Eye (tissue), 1 donor: ENCODE measurements at regions not wholly inside any gene's neighbourhood (a gene's known extent, or its start where the extent isn't known, plus 50 kb on each side); places are given as distances from the start of the nearest gene placed in this dataset.
"Not testable (repeated sequence)": the region's sequence is repeated elsewhere in the genome, so short reads cannot be mapped to it uniquely, and the experiment has no call there.

Experiments
- DNase-seq: peaks from one replicate; pipeline ENCODE4 v3.0.0-alpha.2; 2015

GRCh38 chr13:37986811-37987210, 117.2 kb upstream of the TRPC4 start:
- DNase-seq = no peak

DNA sequence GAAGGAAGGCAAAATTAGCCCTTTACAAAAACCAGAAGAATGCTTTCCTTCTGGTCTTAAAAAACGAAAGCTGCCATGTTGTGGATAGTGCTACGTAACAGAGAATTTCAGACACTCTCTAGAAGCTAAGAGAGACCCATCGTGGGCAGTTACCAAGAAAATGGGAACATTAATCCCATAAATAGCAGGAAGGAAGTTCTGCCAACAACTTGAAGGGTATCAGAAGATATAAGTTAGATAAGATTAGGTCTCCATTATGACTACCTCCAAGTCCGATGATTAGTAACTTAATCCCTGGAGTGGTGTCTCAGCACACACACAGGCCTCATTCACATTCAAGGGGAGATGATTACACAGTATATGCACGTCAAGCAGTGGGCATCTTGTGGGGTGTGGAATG, 115.7 kb upstream of the TRPC4 start:
- DNase-seq = no peak

- DNase-seq = no peak
Measured at GRCh38 chr13:37984357-37984756, 114.8 kb upstream of the TRPC4 start.

DNA sequence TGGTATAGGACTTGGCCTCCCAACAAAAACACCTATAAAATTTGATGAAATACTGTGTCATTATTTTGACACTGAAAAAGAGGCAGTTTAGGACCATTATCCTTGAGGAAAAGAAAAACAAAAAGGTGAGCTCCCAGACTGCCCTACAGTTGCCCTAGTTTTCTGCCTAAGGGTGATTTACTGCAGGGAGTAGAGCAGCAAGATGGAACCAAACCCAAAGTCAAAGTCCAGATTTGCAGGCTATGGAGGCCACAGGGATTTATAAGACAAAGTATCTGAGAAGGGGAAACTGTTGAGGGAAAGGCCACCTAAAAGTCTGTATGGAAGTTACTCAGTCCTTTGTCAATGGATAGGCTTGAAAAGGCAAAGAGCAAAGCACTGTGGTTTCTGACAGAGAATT, 112.4 kb upstream of the TRPC4 start:
- DNase-seq = no peak

DNA sequence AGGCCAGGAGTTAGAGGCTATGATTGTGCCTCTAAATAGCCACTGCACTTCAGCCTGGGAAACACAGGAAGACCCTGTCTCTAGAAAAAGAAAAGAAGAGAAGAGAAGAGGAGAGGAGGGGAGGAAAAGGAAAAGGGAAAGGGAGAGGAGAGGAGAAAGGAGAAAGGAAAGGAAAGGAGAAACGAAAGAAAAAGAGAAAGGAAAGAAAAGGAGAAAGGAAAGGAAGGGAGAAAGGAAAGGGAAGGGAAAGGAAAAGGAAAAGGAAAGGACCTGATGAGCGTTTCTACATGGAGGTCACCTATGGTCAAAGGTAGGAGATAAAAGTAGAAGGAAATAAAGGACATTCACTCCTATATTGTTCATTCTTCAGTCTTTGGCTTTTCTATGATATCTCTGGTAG, 109.1 kb upstream of the TRPC4 start:
- DNase-seq = no peak

- no peak for DNase-seq
Measured at GRCh38 chr13:37968555-37968954, 99.0 kb upstream of the TRPC4 start.

DNA sequence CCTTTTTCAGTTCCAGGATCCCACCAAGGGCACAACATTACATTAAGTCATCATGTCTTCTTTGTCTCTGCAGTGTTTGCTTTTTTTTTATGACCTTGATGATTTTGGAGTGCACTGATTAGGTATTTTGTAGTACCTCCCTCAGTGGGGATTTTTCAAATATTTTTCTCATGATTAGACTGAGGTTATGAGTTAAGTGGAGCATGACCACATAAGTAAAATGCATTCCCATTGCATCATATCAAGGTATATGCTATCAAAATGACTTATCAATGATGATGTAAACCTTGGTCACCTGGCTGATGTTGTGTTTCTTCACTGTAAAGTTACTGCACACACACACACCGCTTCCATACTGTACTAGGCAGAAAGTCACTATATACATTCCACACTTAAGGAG, 96.7 kb upstream of the TRPC4 start:
- no peak for DNase-seq

- no peak for DNase-seq
Measured at GRCh38 chr13:37960427-37960826, 90.9 kb upstream of the TRPC4 start.

DNA sequence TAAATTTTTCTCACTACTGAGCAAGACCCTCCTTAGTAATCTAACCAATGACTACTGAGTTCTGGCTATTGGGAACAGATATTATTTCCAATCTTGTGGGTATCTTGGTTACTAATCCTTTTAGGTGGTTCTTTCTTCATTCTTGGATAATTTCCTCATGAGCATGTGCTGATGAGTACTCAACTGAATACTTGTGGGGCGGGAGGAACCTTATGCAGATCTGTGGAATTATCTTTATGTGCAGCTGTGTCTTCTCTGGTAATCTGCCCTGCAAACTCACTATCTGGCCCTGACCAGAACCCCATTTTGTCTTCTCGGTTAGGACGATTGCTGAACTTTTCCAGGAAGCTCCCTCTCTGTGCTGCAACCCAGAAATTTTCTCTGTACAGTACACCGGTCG, 89.7 kb upstream of the TRPC4 start:
- no peak for DNase-seq

- no peak for DNase-seq
Measured at GRCh38 chr13:37956536-37956935, 87.0 kb upstream of the TRPC4 start.

DNA sequence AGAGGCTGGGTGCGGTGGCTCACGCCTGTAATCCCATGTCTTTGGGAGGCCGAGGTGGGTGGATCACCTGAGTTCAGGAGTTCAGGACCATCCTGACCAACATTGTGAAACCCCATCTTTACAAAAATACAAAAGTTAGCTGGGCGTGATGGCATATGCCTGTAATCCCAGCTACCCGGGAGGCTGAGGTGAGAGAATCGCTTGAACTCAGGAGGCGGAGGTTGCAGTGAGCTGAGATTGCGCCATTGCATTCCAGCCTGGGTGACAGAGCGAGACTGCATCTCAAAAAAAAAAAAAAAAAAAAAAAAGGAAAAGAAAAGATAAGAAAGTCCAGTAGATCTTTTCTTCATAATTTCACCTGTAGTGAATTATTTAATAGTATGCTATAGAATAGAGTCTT, 85.0 kb upstream of the TRPC4 start:
- not testable (repeated sequence) for DNase-seq

DNA sequence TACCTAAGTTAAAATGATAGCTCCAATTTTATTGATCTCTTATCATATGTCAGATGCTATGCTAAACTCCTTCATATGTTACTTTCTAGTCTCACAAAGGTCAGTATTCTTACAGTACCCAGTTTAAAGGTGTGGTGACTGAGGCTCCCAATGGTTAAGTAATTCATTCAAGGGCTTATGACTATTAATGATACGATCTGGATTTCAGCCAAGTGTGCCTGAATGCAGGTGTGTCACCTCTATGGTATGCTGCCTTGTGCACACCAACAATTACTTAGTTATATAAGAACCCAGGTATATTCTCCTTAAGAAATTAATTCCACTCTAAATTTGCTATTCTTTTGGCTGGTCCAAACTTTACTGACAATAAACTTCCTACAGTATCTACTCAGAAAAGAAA, 84.6 kb upstream of the TRPC4 start:
- no peak for DNase-seq

GRCh38 chr13:37953696-37954095, 84.1 kb upstream of the TRPC4 start:
- no peak for DNase-seq

DNA sequence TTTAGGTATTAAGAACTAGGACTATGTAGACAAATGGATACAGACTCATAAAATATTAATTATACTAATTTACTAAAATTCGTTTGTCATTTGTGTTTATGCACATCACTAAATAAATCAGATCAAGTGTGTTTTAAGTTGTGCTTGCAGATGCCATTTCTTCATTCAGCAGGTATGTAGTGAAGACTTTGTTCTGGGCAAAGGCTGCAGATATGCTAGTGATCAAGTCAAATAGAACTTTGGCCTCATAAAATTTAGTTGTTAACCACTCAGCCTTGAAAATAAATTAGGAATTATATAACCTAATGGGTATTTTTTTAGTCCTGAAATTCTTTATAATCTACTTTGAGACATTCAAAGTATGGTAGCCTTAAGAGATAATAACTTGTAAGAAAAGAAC, 80.4 kb upstream of the TRPC4 start:
- no peak for DNase-seq

DNA sequence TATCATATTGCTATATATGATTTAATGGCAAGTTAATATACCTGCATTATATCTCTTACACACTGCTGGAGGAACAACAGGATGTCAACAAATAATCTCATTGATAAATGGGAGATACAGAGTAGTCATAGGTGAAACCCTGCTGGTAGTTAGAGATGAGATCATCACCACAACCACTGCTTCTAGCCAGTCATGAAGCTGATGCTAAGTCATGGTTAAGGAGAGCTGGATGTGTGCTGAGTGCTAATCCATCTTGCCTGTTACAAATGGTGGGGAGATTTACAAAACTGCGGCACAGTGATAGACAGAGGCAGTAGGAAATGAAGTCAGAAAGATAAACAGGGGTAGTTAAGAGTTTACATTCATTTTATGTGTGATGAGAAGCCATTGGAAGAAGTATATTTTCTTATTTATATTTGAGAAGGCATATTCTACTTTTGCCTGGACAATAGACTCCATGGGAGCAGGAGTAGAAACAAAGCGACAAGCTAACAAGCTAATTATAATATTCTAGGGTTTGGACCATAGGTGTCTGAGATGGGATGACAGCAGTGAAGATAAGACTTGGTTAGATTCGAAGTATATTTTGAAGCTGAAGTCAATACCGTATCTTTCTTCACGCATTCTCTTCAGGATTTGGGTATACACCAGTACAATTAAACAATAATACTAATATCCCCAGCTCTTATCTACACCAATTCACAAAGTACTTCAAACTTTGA, 78.0 kb upstream of the TRPC4 start:
- no peak for DNase-seq

DNA sequence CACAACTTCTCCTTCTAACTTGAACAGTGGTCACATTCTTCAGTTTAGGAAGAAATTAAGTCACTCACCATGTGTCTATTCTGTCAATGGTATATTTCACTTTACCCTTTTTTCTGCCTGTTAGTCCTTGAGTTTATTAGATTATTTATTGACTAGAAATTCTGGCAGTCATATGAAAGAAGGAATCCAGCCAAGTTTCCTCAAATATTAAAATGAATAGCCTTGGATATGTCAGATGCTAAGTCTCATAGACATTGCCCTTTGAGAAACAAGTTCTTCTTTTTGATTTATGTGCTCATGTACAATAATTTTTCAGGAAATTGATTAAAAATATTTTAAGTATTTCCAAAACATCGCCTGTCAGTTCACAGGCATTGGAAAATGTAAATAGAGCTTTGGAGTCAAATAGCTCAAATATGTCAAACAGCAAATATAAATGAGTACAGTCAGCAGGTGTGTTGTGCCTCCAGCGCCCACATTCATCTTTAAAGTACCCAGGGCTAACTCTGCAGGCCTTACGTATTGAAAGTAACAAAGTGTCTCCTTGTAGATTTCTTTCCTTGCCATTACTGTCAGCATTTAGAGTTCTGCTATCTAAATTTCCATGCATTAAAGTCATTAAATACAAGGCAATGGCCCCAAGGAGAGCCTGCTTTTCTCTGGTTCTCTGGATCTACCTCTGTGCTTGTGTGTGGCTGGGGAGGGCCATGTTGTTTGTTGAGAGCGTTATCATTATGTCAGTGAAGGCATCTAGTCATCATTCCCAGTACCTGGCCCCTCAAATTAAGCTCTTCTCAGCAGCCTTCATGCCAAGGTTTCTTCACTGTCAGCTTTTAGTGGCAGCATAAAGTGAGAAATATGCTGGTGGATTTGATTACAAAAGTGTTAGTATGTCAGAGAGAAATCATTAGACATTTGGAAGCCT, 76.3 kb upstream of the TRPC4 start:
- DNase-seq = no peak

DNA sequence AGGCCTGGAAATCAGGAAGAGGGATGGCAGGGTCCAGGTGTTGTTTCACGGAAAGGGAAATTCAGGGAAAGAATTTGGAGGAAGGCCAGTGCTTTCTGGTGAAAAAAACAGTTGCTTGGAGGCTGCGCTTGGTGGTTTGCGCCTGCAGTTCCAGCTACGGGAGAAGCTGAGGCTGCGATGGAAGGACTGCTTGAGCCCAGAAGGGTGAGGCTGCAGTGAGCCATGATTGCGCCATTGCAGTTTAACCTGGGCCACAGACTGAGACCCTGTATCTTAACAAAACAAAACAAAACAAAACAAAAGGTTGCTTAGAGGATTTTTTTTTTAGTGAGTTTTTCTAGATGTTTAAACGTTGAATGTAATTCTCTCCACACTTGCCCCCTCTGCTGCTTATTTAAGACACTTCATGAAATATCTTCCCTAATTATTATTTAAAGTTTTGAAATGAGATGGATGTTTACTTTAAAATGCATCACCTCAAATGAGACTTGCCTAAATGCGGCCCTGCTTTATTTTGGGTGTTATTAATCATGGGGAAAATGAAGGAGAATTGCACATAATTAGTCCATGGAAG, 75.4 kb upstream of the TRPC4 start:
- no peak for DNase-seq

DNA sequence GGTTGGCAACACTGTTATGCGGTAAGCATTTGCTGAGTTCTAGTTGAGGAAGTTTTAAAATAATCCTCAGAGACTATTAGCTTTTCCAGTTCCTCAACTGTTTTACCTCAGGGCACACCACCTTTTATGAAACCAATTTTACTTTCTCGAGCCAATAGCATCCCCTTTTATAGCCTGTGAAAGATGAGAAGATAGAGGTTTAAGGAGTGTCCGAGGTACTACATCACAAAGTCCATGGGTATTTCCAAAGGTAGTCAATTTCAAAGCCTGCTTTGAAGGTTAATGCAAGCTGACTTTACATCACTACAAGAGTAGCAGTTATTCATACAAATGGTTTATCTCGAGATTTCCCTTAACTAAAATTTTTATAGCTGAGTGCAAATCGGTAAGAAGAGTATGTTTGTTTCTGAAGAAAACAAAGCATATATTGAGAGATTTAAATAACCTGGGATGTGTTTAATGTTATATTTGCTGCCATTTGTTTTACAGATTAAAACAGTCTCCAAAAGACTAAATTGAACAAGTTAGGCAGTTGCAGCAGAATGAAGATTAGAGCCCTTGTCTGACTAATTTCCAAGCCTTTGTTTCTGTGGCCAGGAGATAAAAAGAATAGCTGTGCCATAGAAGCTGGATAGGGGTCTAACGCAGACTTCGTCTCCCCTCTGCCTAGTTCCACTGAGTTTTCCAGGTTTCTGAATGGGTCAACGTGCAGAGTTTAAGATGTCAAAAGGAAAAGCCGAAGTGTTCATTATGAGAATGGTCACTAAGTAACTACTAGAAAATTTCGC, 74.7 kb upstream of the TRPC4 start:
- no peak for DNase-seq

GRCh38 chr13:37942929-37943328, 73.4 kb upstream of the TRPC4 start:
- DNase-seq = no peak

DNA sequence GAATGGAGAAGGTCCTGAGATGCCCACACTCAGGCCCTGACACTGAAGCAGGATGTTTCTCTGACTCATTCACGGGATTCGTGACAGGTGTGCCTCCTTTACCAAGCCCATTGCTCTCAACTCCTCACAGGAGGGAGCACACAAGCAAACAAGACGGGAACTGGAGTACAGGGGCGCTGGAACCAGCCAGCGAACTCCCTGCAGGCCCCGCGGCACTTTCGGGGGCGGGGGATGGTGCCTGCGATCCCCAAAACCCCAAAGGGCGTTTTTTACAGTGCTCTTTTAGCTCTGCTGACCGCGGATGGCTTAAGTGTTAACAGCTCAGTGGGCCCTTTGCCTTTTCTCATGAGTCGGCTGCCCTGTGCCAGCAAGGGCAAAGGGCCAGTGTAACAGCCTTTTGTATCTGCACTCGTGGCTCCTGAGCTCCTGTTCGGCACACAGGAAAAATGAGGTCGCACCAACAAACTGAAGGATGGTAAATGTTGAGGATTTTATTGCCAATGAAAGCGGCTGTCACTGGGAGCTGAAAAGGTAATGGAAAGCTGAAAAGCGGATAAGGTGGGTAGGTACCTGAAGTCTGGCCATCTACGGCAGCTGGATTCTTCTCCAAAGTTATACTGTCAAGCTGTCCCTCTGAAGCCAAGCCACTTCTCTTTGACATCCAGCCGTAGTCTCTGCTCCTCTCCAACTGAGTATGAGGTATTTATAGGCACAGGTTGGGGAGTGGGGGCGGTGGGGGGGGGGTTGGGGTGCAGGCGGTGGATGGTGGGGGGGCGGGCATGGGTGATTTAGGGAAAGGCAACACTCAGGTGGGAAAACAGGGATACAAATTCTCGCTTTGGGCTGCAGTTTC, 65.0 kb upstream of the TRPC4 start:
- DNase-seq = no peak

GRCh38 chr13:37929308-37929707, 59.7 kb upstream of the TRPC4 start:
- no peak for DNase-seq

GRCh38 chr13:37927561-37927960, 58.0 kb upstream of the TRPC4 start:
- no peak for DNase-seq
